GM12878 (cell line): ENCODE measurements at regions not wholly inside any gene's neighbourhood (a gene's known extent, or its start where the extent isn't known, plus 50 kb on each side); places are given as distances from the start of the nearest gene placed in this dataset.

Source experiments
- EP300 ChIP-seq, 2 experiments: fragments of 150-350 bp in 1 of 2; IDR thresholded peaks; 2 replicates each; pipeline ENCODE4 v1.6.1; 2011 to 2012; ENCODE audit warnings: low read depth in 2 of 2, low read length in 2 of 2, borderline replicate concordance in 1 of 2, improper control_type of control experiment in 1 of 2, inconsistent platforms in 1 of 2; ENCODE audit not compliant: control insufficient read depth in 1 of 2
- POLR2A ChIP-seq: IDR thresholded peaks from 2 replicates; pipeline ENCODE4 v1.6.1; 2011; ENCODE audit warnings: low read depth, mild to moderate bottlenecking, low read length
- TF ChIP-seq, protein P1 (sequence below), 3 experiments: IDR thresholded peaks in 2 of 3; conservative IDR thresholded peaks in 1 of 3; 2 replicates each; pipeline ENCODE4 v1.5.1; 2011; ENCODE audit warnings: low read depth in 3 of 3, low read length in 3 of 3, mild to moderate bottlenecking in 3 of 3, control low read depth in 2 of 3, moderate library complexity in 2 of 3, inconsistent platforms in 1 of 3, mixed read lengths in 1 of 3; ENCODE audit not compliant: control insufficient read depth in 2 of 3, insufficient read depth in 1 of 3; ENCODE audit errors: extremely low read depth in 1 of 3

DNA sequence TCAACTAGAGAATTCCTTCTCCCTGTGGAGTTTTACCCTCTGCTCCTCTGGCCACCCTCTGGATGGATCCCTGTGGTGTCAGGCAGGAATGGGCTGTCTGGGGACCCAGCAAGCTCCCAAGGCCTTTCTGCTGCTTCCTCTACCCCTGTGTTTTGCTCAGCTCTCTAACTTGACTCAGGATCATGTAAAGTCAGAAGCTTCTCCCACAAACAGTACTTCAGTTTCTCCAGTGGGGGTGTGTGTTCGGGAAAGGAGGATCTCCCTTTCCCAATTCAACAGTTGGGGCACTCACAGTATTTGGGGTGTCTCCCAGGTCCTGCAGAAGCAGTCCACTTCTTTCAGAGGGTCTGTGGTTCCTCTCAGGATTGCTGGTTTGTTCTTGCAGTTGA is 162.4 kb upstream of the NUDT4 start:
- TF ChIP-seq EP300 (IDR thresholded peaks at IDR 0.05; ENCODE audit: borderline replicate concordance in 1 of 2, control insufficient read depth in 1 of 2, low read depth in 2 of 2, low read length in 2 of 2) (no peak), POLR2A (no peak)
- TF ChIP-seq, protein P1, sequence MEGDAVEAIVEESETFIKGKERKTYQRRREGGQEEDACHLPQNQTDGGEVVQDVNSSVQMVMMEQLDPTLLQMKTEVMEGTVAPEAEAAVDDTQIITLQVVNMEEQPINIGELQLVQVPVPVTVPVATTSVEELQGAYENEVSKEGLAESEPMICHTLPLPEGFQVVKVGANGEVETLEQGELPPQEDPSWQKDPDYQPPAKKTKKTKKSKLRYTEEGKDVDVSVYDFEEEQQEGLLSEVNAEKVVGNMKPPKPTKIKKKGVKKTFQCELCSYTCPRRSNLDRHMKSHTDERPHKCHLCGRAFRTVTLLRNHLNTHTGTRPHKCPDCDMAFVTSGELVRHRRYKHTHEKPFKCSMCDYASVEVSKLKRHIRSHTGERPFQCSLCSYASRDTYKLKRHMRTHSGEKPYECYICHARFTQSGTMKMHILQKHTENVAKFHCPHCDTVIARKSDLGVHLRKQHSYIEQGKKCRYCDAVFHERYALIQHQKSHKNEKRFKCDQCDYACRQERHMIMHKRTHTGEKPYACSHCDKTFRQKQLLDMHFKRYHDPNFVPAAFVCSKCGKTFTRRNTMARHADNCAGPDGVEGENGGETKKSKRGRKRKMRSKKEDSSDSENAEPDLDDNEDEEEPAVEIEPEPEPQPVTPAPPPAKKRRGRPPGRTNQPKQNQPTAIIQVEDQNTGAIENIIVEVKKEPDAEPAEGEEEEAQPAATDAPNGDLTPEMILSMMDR (IDR thresholded peaks at IDR 0.05 in 2 of 3, conservative IDR thresholded peaks at IDR 0.05 in 1 of 3; ENCODE audit: control insufficient read depth in 2 of 3, extremely low read depth in 1 of 3, insufficient read depth in 1 of 3, low read depth in 3 of 3, low read length in 3 of 3): no peak
